Coronary artery (tissue), 2 donors: ENCODE measurements at regions not wholly inside any gene's neighbourhood (a gene's known extent, or its start where the extent isn't known, plus 50 kb on each side); places are given as distances from the start of the nearest gene placed in this dataset.

ENCODE experiments used
- DNase-seq: peaks from one replicate; pipeline ENCODE4 v3.0.0-alpha.2; 2017; ENCODE audit warnings: low spot score
- H3K27ac ChIP-seq, 2 donors: fragments of 200-600 bp; sonication (generic); one replicate each; pipeline ENCODE4 v1.5.1; 2016 to 2019
- H3K4me3 ChIP-seq: fragments of 200-600 bp; sonication (generic); 2 replicates; pipeline ENCODE4 v1.5.1; 2016; ENCODE audit warnings: mild to moderate bottlenecking, moderate library complexity
- CTCF ChIP-seq: fragments of 200-600 bp; sonication (generic); IDR thresholded peaks from one replicate; pipeline ENCODE4 v1.5.1; 2019; ENCODE audit warnings: antibody characterized with exemption

GRCh38 chr20:22914291-22914690 lies 120.8 kb upstream of the SSTR4 start:
- Histone ChIP-seq H3K4me3 (no peak overlapping the region), H3K27ac (no peak overlapping the region)
- no peak for DNase-seq
- no peak for TF ChIP-seq CTCF

- Histone ChIP-seq H3K27ac (no peak overlapping the region), H3K4me3 (no peak overlapping the region)
- TF ChIP-seq CTCF: no peak
- no peak for DNase-seq
Measured at GRCh38 chr20:22915512-22915911, 119.6 kb upstream of the SSTR4 start.

GRCh38 chr20:22916021-22916842 lies 118.9 kb upstream of the SSTR4 start:
- no peak overlapping the region for H3K4me3 ChIP-seq
- TF ChIP-seq CTCF: no peak
- H3K27ac ChIP-seq: no peak overlapping the region
- no peak for DNase-seq

GRCh38 chr20:22918286-22918983 lies 116.7 kb upstream of the SSTR4 start:
- no peak overlapping the region for H3K27ac ChIP-seq
- H3K4me3 ChIP-seq: no peak overlapping the region
- no peak for DNase-seq
- TF ChIP-seq CTCF: no peak

- no peak for TF ChIP-seq CTCF
- no peak overlapping the region for H3K4me3 ChIP-seq
- DNase-seq: no peak
- H3K27ac ChIP-seq: peak overlapping the region in 1 of 2 donors; percentile 20
Measured at GRCh38 chr20:22920898-22921297, 114.2 kb upstream of the SSTR4 start.

GRCh38 chr20:22921595-22922421 lies 113.3 kb upstream of the SSTR4 start:
- TF ChIP-seq CTCF: no peak
- peak overlapping the region in 1 of 2 donors; percentile 20 for H3K27ac ChIP-seq
- no peak overlapping the region for H3K4me3 ChIP-seq
- no peak for DNase-seq
